Gastroesophageal sphincter (tissue), 3 donors: ENCODE measurements at regions not wholly inside any gene's neighbourhood (a gene's known extent, or its start where the extent isn't known, plus 50 kb on each side); places are given as distances from the start of the nearest gene placed in this dataset.

ENCODE experiments used
- CTCF ChIP-seq, 4 experiments: fragments of 200-600 bp in 2 of 4; fragments of 450-650 bp in 2 of 4; sonication (generic) in 1 of 4; IDR thresholded peaks; one replicate each; pipeline ENCODE4 v1.5.1; 2017 to 2019; ENCODE audit warnings: antibody characterized with exemption in 4 of 4, mild to moderate bottlenecking in 2 of 4, moderate library complexity in 2 of 4
- POLR2A ChIP-seq, 2 donors: fragments of 450-650 bp; IDR thresholded peaks; one replicate each; pipeline ENCODE4 v1.6.1; 2017; ENCODE audit warnings: antibody characterized with exemption in 2 of 2, mild to moderate bottlenecking in 2 of 2, moderate library complexity in 1 of 2
- POLR2AphosphoS5 ChIP-seq: sonication (generic); formaldehyde crosslinking; IDR thresholded peaks from one replicate; pipeline ENCODE4 v1.6.1; 2017; ENCODE audit warnings: antibody characterized with exemption

GRCh38 chr9:73029346-73029745 is 76.5 kb upstream of the ALDH1A1 start:
- TF ChIP-seq CTCF (IDR thresholded peaks at IDR 0.05), result no peak
- TF ChIP-seq POLR2AphosphoS5, result no peak
- no peak for TF ChIP-seq POLR2A (IDR thresholded peaks at IDR 0.05)
